Heart left ventricle (tissue), 16 donors: ENCODE measurements at regions not wholly inside any gene's neighbourhood (a gene's known extent, or its start where the extent isn't known, plus 50 kb on each side); places are given as distances from the start of the nearest gene placed in this dataset.

Experiments used
- ATAC-seq, 4 donors: fragments of 200-7000 bp; cut with Tn5 transposase; one replicate each; pipeline ENCODE4 v1.9.1; 2020 to 2022; ENCODE audit warnings: moderate library complexity in 4 of 4, mild to moderate bottlenecking in 3 of 4, moderate number of reproducible peaks in 1 of 4
- DNase-seq, 5 donors: peaks; one replicate each; pipeline ENCODE4 v3.0.0-alpha.2; 2020
- H3K27ac ChIP-seq, 12 donors: fragments of 200-600 bp; sonication (generic) in 4 of 12; one replicate each; pipeline versions ENCODE4 v1.5.0 to v1.8.0; 2016 to 2022; ENCODE audit warnings: mild to moderate bottlenecking in 2 of 12
- H3K27me3 ChIP-seq, 9 donors: fragments of 200-600 bp; sonication (generic) in 2 of 9; one replicate each; pipeline versions ENCODE4 v1.5.1 to v1.8.0; 2016 to 2022; ENCODE audit warnings: mild to moderate bottlenecking in 3 of 9
- H3K36me3 ChIP-seq, 9 donors: fragments of 200-600 bp; sonication (generic) in 2 of 9; one replicate each; pipeline versions ENCODE4 v1.5.0 to v1.8.0; 2018 to 2022; ENCODE audit warnings: mild to moderate bottlenecking in 2 of 9
- H3K4me1 ChIP-seq, 12 donors: fragments of 200-600 bp; sonication (generic) in 4 of 12; one replicate each; pipeline versions ENCODE4 v1.5.0 to v1.8.0; 2016 to 2022; ENCODE audit warnings: mild to moderate bottlenecking in 3 of 12
- H3K4me3 ChIP-seq, 12 donors: fragments of 200-600 bp; sonication (generic) in 4 of 12; one replicate each; pipeline versions ENCODE4 v1.5.0 to v1.8.0; 2017 to 2022; ENCODE audit warnings: mild to moderate bottlenecking in 9 of 12, moderate library complexity in 4 of 12
- H3K9me3 ChIP-seq, 12 donors: fragments of 200-600 bp; sonication (generic) in 4 of 12; one replicate each; pipeline versions ENCODE4 v1.5.0 to v1.8.0; 2016 to 2022; ENCODE audit warnings: mild to moderate bottlenecking in 1 of 12
- POLR2A ChIP-seq, 2 donors: fragments of 450-650 bp; IDR thresholded peaks; one replicate each; pipeline ENCODE4 v1.6.1; 2017; ENCODE audit warnings: antibody characterized with exemption in 2 of 2, mild to moderate bottlenecking in 2 of 2, moderate library complexity in 2 of 2
- WGBS, 4 donors: extraction: QIAGEN DNeasy Blood & Tissue Kit in 2 of 4; methylation state at CpG; one replicate each; pipeline versions ENCODE4 v1.1.5 to v1.1.7; 2013 to 2018; 5-methylcytosine and 5-hydroxymethylcytosine counted together
- intact Hi-C, 10 donors: fragments of 100-400 bp; cut with DNase I; formaldehyde crosslinking; loops; one replicate each; pipeline versions ENCODE4 v1.11.1 to v1.14.2; 2022
- TF ChIP-seq, protein P1 (sequence below), 12 donors: fragments of 200-600 bp; sonication (generic) in 4 of 12; IDR thresholded peaks; one replicate each; pipeline versions ENCODE4 v1.5.0 to v1.8.0; 2018 to 2022; ENCODE audit warnings: antibody characterized with exemption in 12 of 12, mild to moderate bottlenecking in 5 of 12
- donor health status: ischemic (EF 13 %, LVEDD 7.1; RV severe dilation, severe dysfunction).
- donor health status: healthy with polysubstance abuse.
- donor health status: DM: no; HTN: yes; CAD: no.
- donor health status: DM: no; HTN: no; CAD: no.
- donor health status: ischemic (EF 25% LVEDD 6.9; RV normal size, moderate dysfunction).
- donor health status: ischemic (EF 25% LVEDD 5.7; RV mildly dilated, moderate dysfunction).
- donor health status: healthy.
- donor health status: DM: yes; HTN: yes; CAD: no.
- donor health status: ischemic (EF 35%, LVEDD 5.7; RV mildly dilated, moderate dysfunction).
- donor health status: nonischemic (EF 11% LVEDD 7.7; RV severe dilation, severe dysfunction).
- donor health status: DM: yes; HTN: yes; CAD: no.
- donor health status: PGD.
- donor health status: ischemic (EF 29% LVEDD 5.4; RV normal size, mild dysfunction).
- donor health status: nonischemic (EF 23%, LVEDD 6.1; RV moderate dilation, normal function).

GRCh38 chr6:18527836-18528743 is 140.9 kb downstream of the RNF144B start:
- TF ChIP-seq POLR2A (IDR thresholded peaks at IDR 0.05) = no peak
- TF ChIP-seq, protein P1, sequence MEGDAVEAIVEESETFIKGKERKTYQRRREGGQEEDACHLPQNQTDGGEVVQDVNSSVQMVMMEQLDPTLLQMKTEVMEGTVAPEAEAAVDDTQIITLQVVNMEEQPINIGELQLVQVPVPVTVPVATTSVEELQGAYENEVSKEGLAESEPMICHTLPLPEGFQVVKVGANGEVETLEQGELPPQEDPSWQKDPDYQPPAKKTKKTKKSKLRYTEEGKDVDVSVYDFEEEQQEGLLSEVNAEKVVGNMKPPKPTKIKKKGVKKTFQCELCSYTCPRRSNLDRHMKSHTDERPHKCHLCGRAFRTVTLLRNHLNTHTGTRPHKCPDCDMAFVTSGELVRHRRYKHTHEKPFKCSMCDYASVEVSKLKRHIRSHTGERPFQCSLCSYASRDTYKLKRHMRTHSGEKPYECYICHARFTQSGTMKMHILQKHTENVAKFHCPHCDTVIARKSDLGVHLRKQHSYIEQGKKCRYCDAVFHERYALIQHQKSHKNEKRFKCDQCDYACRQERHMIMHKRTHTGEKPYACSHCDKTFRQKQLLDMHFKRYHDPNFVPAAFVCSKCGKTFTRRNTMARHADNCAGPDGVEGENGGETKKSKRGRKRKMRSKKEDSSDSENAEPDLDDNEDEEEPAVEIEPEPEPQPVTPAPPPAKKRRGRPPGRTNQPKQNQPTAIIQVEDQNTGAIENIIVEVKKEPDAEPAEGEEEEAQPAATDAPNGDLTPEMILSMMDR (IDR thresholded peaks at IDR 0.05) = peak in 8 of 12 donors; percentile 8 to 36 (median 26)
- H3K27me3 ChIP-seq = no peaks in the 10 kb centered on the region
- WGBS, 4 donors = 70 to 81% (median 71%) methylated on average over 5 of the region's 5 CpGs
- no peaks in the 10 kb centered on the region for H3K9me3 ChIP-seq
- no peak for ATAC-seq
- no peak overlapping the region for H3K4me3 ChIP-seq
- no peaks in the 10 kb centered on the region for H3K36me3 ChIP-seq
- no peak overlapping the region for H3K27ac ChIP-seq
- intact Hi-C loops = loop anchor here in 1 of 10 donors (5.0 kb wide), 1 partner anchor 1529 kb away; no protein-coding TSS in a partner anchor
- no peak for DNase-seq
- H3K4me1 ChIP-seq = no peaks in the 10 kb centered on the region

GRCh38 chr6:18530201-18530600 is 143.1 kb downstream of the RNF144B start:
- Histone ChIP-seq H3K4me3 (no peak overlapping the region), H3K9me3 (no peaks in the 10 kb centered on the region), H3K27me3 (peaks cover 0 to 12% (median 0%) of the 10 kb centered on the region in 9 donors), H3K27ac (no peak overlapping the region), H3K4me1 (no peaks in the 10 kb centered on the region), H3K36me3 (no peaks in the 10 kb centered on the region)
- 50 to 71% (median 62%) methylated on average over 1 of the region's 1 CpG for WGBS, 4 donors
- ATAC-seq = no peak
- intact Hi-C loops = no loop called here
- TF ChIP-seq, protein P1 (IDR thresholded peaks at IDR 0.05) = no peak
- no peak for TF ChIP-seq POLR2A (IDR thresholded peaks at IDR 0.05)
- DNase-seq = no peak

DNA sequence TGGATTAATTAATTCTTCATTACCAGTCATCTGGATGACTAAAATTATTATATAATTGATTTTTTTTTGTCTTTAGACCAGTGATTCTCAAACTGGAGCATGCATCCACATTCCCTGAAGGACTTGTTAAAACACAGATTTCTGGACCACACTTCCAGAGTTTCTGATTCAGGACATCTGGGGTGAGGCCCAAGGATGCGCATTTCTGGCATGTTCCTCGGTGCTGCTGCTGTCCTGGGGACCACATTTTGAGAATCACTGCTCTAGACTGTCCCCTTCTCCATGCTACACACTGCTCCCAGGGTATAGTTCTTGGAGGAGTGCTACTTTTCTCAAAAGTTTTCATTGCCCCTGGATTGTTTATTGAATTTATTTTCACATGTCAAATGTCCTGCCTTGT is 145.0 kb downstream of the RNF144B start:
- no peak for DNase-seq
- TF ChIP-seq POLR2A (IDR thresholded peaks at IDR 0.05) = no peak
- TF ChIP-seq, protein P1 (IDR thresholded peaks at IDR 0.05) = no peak
- intact Hi-C loops = no loop called here
- Histone ChIP-seq H3K27me3 (peaks cover 0 to 15% (median 3%) of the 10 kb centered on the region in 9 donors), H3K4me3 (no peak overlapping the region), H3K9me3 (no peaks in the 10 kb centered on the region), H3K4me1 (no peaks in the 10 kb centered on the region), H3K27ac (no peak overlapping the region), H3K36me3 (no peaks in the 10 kb centered on the region)
- WGBS, 4 donors = 88 to 97% (median 92%) methylated on average over 2 of the region's 2 CpGs
- ATAC-seq = no peak

DNA sequence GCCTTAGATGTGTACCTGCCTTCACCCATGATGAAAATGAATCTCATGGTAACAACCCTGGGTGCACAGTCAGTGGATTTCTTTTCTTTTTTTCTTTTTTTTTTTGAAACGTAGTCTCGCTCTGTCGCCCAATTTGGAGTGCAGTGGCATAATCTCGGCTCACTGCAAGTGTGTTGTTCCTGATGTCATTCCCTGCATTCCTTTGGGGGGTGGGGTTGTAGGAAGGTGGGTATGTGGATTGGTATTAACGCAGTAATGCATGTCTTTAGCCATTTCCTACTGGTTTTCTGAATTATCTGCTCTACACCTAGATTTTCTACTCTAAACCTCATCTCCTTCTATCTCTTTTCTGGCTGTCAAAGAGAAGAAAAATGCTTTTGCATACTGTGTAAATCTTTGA is 146.6 kb downstream of the RNF144B start:
- Histone ChIP-seq H3K36me3 (no peaks in the 10 kb centered on the region), H3K4me3 (no peak overlapping the region), H3K9me3 (peaks cover 0 to 4% (median 0%) of the 10 kb centered on the region in 12 donors), H3K4me1 (no peaks in the 10 kb centered on the region), H3K27ac (no peak overlapping the region), H3K27me3 (peaks cover 0 to 17% (median 3%) of the 10 kb centered on the region in 9 donors)
- intact Hi-C loops = no loop called here
- WGBS, 4 donors = 29 to 44% (median 39%) methylated on average over 5 of the region's 5 CpGs
- TF ChIP-seq POLR2A (IDR thresholded peaks at IDR 0.05) = no peak
- TF ChIP-seq, protein P1 (IDR thresholded peaks at IDR 0.05) = no peak
- DNase-seq (no peak), ATAC-seq (no peak)
